ENCODE measurements at regions not wholly inside any gene's neighbourhood (a gene's known extent, or its start where the extent isn't known, plus 50 kb on each side); places are given as distances from the start of the nearest gene placed in this dataset.

DNA sequence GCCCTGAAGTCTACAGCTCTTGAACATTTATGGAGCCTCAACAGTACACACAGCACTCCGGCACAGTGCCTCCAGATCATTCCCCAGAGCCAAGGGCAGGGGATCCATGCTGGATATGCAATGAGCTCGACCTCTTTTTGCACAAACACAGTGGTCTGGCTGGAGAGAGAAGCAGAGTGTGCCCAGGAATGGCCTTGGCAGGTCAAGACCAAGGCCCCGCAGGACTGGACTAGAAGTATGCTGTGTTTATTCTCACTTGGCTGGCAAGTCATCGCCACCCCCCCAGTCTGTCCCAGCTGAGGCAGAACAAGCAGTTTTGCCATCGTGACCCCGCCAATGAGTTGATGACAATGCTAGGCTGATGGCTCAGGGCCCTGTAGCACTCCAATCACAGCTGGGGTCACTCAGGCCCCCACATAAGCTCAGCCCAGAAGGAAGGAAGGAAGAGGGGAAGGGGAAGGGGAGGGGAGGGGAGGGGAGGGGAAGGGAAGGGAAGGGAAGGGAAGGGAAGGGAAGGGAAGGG is 212.1 kb downstream of the TTC32 start:
- intact Hi-C loops (cut with micrococcal nuclease), result no loop called here
- Histone ChIP-seq H3K4me3 (ENCODE audit: control extremely low read depth in 1 of 5, extremely low read depth in 1 of 5, insufficient read depth in 1 of 5, low read depth in 2 of 5, low read length in 4 of 5) (no peak overlapping the region), H3K9me3 (ENCODE audit: control extremely low read depth in 1 of 3, control insufficient read depth in 2 of 3, insufficient read depth in 1 of 3, low read length in 2 of 3) (peaks cover 0 to 3% (median 0%) of the 10 kb centered on the region in 3 donors), H3K27me3 (replicated peaks in 1 of 4; ENCODE audit: control extremely low read depth in 1 of 4, control insufficient read depth in 3 of 4, insufficient read depth in 4 of 4, low read length in 3 of 4) (no peaks in the 10 kb centered on the region), H3K36me3 (replicated peaks in 1 of 2; ENCODE audit: control extremely low read depth in 1 of 2, control insufficient read depth in 1 of 2, extremely low read depth in 1 of 2, insufficient read depth in 2 of 2, low read length in 1 of 2) (no peaks in the 10 kb centered on the region), H3K4me2 (replicated peaks; ENCODE audit: low read depth, low read length, poor library complexity, severe bottlenecking) (no peak overlapping the region), H4K20me1 (ENCODE audit: control insufficient read depth, insufficient read depth, low read length, poor library complexity, severe bottlenecking) (no peaks in the 10 kb centered on the region), H3K9ac (ENCODE audit: low read length) (no peak overlapping the region), H3K79me2 (ENCODE audit: control insufficient read depth, insufficient read depth, low read length) (no peaks in the 10 kb centered on the region), H3K4me1 (ENCODE audit: control insufficient read depth in 2 of 2, insufficient read depth in 2 of 2, low read length in 2 of 2) (no peaks in the 10 kb centered on the region), H2AFZ (ENCODE audit: insufficient read depth, low read depth, low read length, poor library complexity, severe bottlenecking) (no peak overlapping the region), H3K27ac (ENCODE audit: low read length in 2 of 2) (no peak overlapping the region)
- no peak for ATAC-seq (ENCODE audit: low read depth)
- no peak overlapping the region for H3K4me3 Mint-ChIP-seq
- no peak for TF ChIP-seq EZH2 (IDR thresholded peaks at IDR 0.05; ENCODE audit: borderline replicate concordance, insufficient read depth, low read depth, low read length, poor library complexity, severe bottlenecking)
- TF ChIP-seq, protein P1, sequence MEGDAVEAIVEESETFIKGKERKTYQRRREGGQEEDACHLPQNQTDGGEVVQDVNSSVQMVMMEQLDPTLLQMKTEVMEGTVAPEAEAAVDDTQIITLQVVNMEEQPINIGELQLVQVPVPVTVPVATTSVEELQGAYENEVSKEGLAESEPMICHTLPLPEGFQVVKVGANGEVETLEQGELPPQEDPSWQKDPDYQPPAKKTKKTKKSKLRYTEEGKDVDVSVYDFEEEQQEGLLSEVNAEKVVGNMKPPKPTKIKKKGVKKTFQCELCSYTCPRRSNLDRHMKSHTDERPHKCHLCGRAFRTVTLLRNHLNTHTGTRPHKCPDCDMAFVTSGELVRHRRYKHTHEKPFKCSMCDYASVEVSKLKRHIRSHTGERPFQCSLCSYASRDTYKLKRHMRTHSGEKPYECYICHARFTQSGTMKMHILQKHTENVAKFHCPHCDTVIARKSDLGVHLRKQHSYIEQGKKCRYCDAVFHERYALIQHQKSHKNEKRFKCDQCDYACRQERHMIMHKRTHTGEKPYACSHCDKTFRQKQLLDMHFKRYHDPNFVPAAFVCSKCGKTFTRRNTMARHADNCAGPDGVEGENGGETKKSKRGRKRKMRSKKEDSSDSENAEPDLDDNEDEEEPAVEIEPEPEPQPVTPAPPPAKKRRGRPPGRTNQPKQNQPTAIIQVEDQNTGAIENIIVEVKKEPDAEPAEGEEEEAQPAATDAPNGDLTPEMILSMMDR (IDR thresholded peaks at IDR 0.05), result no peak
- H3K27ac Mint-ChIP-seq, result no peak overlapping the region
- DNase-seq, result no peak
- no peaks in the 10 kb centered on the region for H3K9me3 Mint-ChIP-seq (ENCODE audit: insufficient read depth)
- H3K27me3 Mint-ChIP-seq, result no peaks in the 10 kb centered on the region
- 79% methylated on average over 3 of the region's 6 CpGs for WGBS (ENCODE audit: insufficient coverage)
- CTCF ChIA-PET, result no interaction called here
- POLR2A ChIA-PET, result no interaction called here
- no peaks in the 10 kb centered on the region for H3K4me1 Mint-ChIP-seq

DNA sequence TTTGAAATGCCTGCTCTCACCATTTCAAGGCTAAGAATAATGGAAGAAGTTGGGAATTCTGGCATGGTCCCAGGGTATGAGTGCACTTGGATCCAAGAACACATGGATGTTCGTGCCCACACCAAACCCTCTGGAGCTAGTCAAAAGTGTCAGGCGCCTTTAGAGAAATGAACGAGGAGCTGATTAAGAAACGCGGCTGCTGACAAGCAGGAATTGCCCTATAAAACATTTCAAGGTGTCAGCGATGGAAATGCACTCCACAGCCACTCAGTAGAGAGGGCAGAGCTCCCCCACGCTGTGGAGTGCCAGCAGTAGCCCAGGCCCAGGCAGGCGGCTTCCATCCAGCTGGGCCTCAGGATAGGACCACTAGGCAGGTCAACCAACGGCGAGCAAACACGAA is 213.7 kb downstream of the TTC32 start:
- TF ChIP-seq, protein P1 (IDR thresholded peaks at IDR 0.05), result no peak
- no peak for TF ChIP-seq EZH2 (IDR thresholded peaks at IDR 0.05; ENCODE audit: borderline replicate concordance, insufficient read depth, low read depth, low read length, poor library complexity, severe bottlenecking)
- Histone ChIP-seq H3K9me3 (ENCODE audit: control extremely low read depth in 1 of 3, control insufficient read depth in 2 of 3, insufficient read depth in 1 of 3, low read length in 2 of 3) (peaks cover 0 to 3% (median 0%) of the 10 kb centered on the region in 3 donors), H3K27me3 (replicated peaks in 1 of 4; ENCODE audit: control extremely low read depth in 1 of 4, control insufficient read depth in 3 of 4, insufficient read depth in 4 of 4, low read length in 3 of 4) (no peaks in the 10 kb centered on the region), H3K4me3 (ENCODE audit: control extremely low read depth in 1 of 5, extremely low read depth in 1 of 5, insufficient read depth in 1 of 5, low read depth in 2 of 5, low read length in 4 of 5) (no peak overlapping the region), H3K9ac (ENCODE audit: low read length) (no peak overlapping the region), H3K4me2 (replicated peaks; ENCODE audit: low read depth, low read length, poor library complexity, severe bottlenecking) (no peak overlapping the region), H3K79me2 (ENCODE audit: control insufficient read depth, insufficient read depth, low read length) (no peaks in the 10 kb centered on the region), H2AFZ (ENCODE audit: insufficient read depth, low read depth, low read length, poor library complexity, severe bottlenecking) (no peak overlapping the region), H3K27ac (ENCODE audit: low read length in 2 of 2) (no peak overlapping the region), H3K36me3 (replicated peaks in 1 of 2; ENCODE audit: control extremely low read depth in 1 of 2, control insufficient read depth in 1 of 2, extremely low read depth in 1 of 2, insufficient read depth in 2 of 2, low read length in 1 of 2) (no peaks in the 10 kb centered on the region), H3K4me1 (ENCODE audit: control insufficient read depth in 2 of 2, insufficient read depth in 2 of 2, low read length in 2 of 2) (no peaks in the 10 kb centered on the region), H4K20me1 (ENCODE audit: control insufficient read depth, insufficient read depth, low read length, poor library complexity, severe bottlenecking) (no peaks in the 10 kb centered on the region)
- Mint-ChIP-seq H3K4me1 (no peaks in the 10 kb centered on the region), H3K27me3 (no peaks in the 10 kb centered on the region), H3K27ac (no peak overlapping the region), H3K4me3 (no peak overlapping the region), H3K9me3 (ENCODE audit: insufficient read depth) (no peaks in the 10 kb centered on the region)
- intact Hi-C loops (cut with micrococcal nuclease), result no loop called here
- ATAC-seq (ENCODE audit: low read depth), result no peak
- no peak for DNase-seq
- WGBS (ENCODE audit: insufficient coverage), result 86% methylated on average over 10 of the region's 11 CpGs
- POLR2A ChIA-PET, result no interaction called here
- CTCF ChIA-PET, result no interaction called here

Data from B cell (primary cell).